ENCODE measurements at regions not wholly inside any gene's neighbourhood (a gene's known extent, or its start where the extent isn't known, plus 50 kb on each side); places are given as distances from the start of the nearest gene placed in this dataset.
"Not testable (repeated sequence)": the region's sequence is repeated elsewhere in the genome, so short reads cannot be mapped to it uniquely, and the experiment has no call there.

- TF ChIP-seq POLR2AphosphoS5 (IDR thresholded peaks at IDR 0.05; ENCODE audit: low read depth, low read length) (no peak), TAF1 (IDR thresholded peaks at IDR 0.05; ENCODE audit: borderline replicate concordance, low read depth, low read length) (no peak), POLR2A (IDR thresholded peaks at IDR 0.05; ENCODE audit: low read depth, low read length) (no peak)
- DNase-seq (ENCODE audit: insufficient read length) (no peak), FAIRE-seq (no peak)
These were observed 72.1 kb downstream of the AKR1C4 start for GRCh38 chr10:5268743-5269142.

GRCh38 chr10:5269791-5270190 lies 73.2 kb downstream of the AKR1C4 start:
- DNase-seq (ENCODE audit: insufficient read length) (no peak), FAIRE-seq (no peak)
- TF ChIP-seq TAF1 (IDR thresholded peaks at IDR 0.05; ENCODE audit: borderline replicate concordance, low read depth, low read length) = no peak
- no peak for TF ChIP-seq POLR2AphosphoS5 (IDR thresholded peaks at IDR 0.05; ENCODE audit: low read depth, low read length)
- no peak for TF ChIP-seq POLR2A (IDR thresholded peaks at IDR 0.05; ENCODE audit: low read depth, low read length)

GRCh38 chr10:5271526-5271925 lies 74.9 kb downstream of the AKR1C4 start:
- FAIRE-seq (no peak), DNase-seq (ENCODE audit: insufficient read length) (no peak)
- TF ChIP-seq POLR2A (IDR thresholded peaks at IDR 0.05; ENCODE audit: low read depth, low read length) (no peak), TAF1 (IDR thresholded peaks at IDR 0.05; ENCODE audit: borderline replicate concordance, low read depth, low read length) (no peak), POLR2AphosphoS5 (IDR thresholded peaks at IDR 0.05; ENCODE audit: low read depth, low read length) (no peak)

- FAIRE-seq = no peak
These were observed 75.6 kb downstream of the AKR1C4 start for GRCh38 chr10:5272065-5272803.

GRCh38 chr10:5274795-5275194 lies 78.2 kb downstream of the AKR1C4 start:
- FAIRE-seq = no peak
- no peak for TF ChIP-seq POLR2A (IDR thresholded peaks at IDR 0.05; ENCODE audit: low read depth, low read length)
- no peak for TF ChIP-seq TAF1 (IDR thresholded peaks at IDR 0.05; ENCODE audit: borderline replicate concordance, low read depth, low read length)
- TF ChIP-seq POLR2AphosphoS5 (IDR thresholded peaks at IDR 0.05; ENCODE audit: low read depth, low read length) = no peak
- no peak for DNase-seq (ENCODE audit: insufficient read length)

More at GRCh38 chr10:5272065-5272803, 75.6 kb downstream of the AKR1C4 start:
- DNase-seq (ENCODE audit: insufficient read length) = no peak
- no peak for TF ChIP-seq POLR2AphosphoS5 (IDR thresholded peaks at IDR 0.05; ENCODE audit: low read depth, low read length)
- no peak for TF ChIP-seq POLR2A (IDR thresholded peaks at IDR 0.05; ENCODE audit: low read depth, low read length)
- no peak for TF ChIP-seq TAF1 (IDR thresholded peaks at IDR 0.05; ENCODE audit: borderline replicate concordance, low read depth, low read length)

- no peak for TF ChIP-seq POLR2AphosphoS5 (IDR thresholded peaks at IDR 0.05; ENCODE audit: low read depth, low read length)
- no peak for TF ChIP-seq POLR2A (IDR thresholded peaks at IDR 0.05; ENCODE audit: low read depth, low read length)
- no peak for TF ChIP-seq TAF1 (IDR thresholded peaks at IDR 0.05; ENCODE audit: borderline replicate concordance, low read depth, low read length)
- DNase-seq (ENCODE audit: insufficient read length) (no peak), FAIRE-seq (no peak)
These were observed 83.4 kb upstream of the UCN3 start for GRCh38 chr10:5281356-5281755.

- TF ChIP-seq POLR2AphosphoS5 (IDR thresholded peaks at IDR 0.05; ENCODE audit: low read depth, low read length) = no peak
- TF ChIP-seq POLR2A (IDR thresholded peaks at IDR 0.05; ENCODE audit: low read depth, low read length) = no peak
- DNase-seq (ENCODE audit: insufficient read length) (no peak), FAIRE-seq (no peak)
These were observed 82.6 kb upstream of the UCN3 start for GRCh38 chr10:5282137-5282536.

- TF ChIP-seq POLR2A (IDR thresholded peaks at IDR 0.05; ENCODE audit: low read depth, low read length) (no peak), TAF1 (IDR thresholded peaks at IDR 0.05; ENCODE audit: borderline replicate concordance, low read depth, low read length) (no peak), POLR2AphosphoS5 (IDR thresholded peaks at IDR 0.05; ENCODE audit: low read depth, low read length) (no peak)
- FAIRE-seq (no peak), DNase-seq (ENCODE audit: insufficient read length) (no peak)
These were observed 81.2 kb upstream of the UCN3 start for GRCh38 chr10:5283305-5284158.

GRCh38 chr10:5284311-5285057 lies 80.3 kb upstream of the UCN3 start:
- no peak for FAIRE-seq
- DNase-seq (ENCODE audit: insufficient read length) = no peak
- TF ChIP-seq POLR2AphosphoS5 (IDR thresholded peaks at IDR 0.05; ENCODE audit: low read depth, low read length) (no peak), TAF1 (IDR thresholded peaks at IDR 0.05; ENCODE audit: borderline replicate concordance, low read depth, low read length) (no peak), POLR2A (IDR thresholded peaks at IDR 0.05; ENCODE audit: low read depth, low read length) (no peak)

GRCh38 chr10:5285186-5285585 lies 79.6 kb upstream of the UCN3 start:
- TF ChIP-seq POLR2AphosphoS5 (IDR thresholded peaks at IDR 0.05; ENCODE audit: low read depth, low read length) = no peak
- TF ChIP-seq POLR2A (IDR thresholded peaks at IDR 0.05; ENCODE audit: low read depth, low read length) = no peak
- TF ChIP-seq TAF1 (IDR thresholded peaks at IDR 0.05; ENCODE audit: borderline replicate concordance, low read depth, low read length) = no peak
- DNase-seq (ENCODE audit: insufficient read length) (no peak), FAIRE-seq (no peak)

GRCh38 chr10:5288359-5288758 lies 76.4 kb upstream of the UCN3 start:
- FAIRE-seq (no peak), DNase-seq (ENCODE audit: insufficient read length) (no peak)
- no peak for TF ChIP-seq TAF1 (IDR thresholded peaks at IDR 0.05; ENCODE audit: borderline replicate concordance, low read depth, low read length)
- no peak for TF ChIP-seq POLR2A (IDR thresholded peaks at IDR 0.05; ENCODE audit: low read depth, low read length)
- no peak for TF ChIP-seq POLR2AphosphoS5 (IDR thresholded peaks at IDR 0.05; ENCODE audit: low read depth, low read length)

GRCh38 chr10:5289228-5289627 lies 75.5 kb upstream of the UCN3 start:
- FAIRE-seq; DNase-seq (ENCODE audit: insufficient read length): not testable (repeated sequence)
